22Rv1 (cell line): ENCODE measurements at regions not wholly inside any gene's neighbourhood (a gene's known extent, or its start where the extent isn't known, plus 50 kb on each side); places are given as distances from the start of the nearest gene placed in this dataset.

ENCODE experiments used
- CTCF ChIP-seq: fragments of 450-650 bp; IDR thresholded peaks from 2 replicates; pipeline ENCODE4 v1.5.1; 2017; ENCODE audit warnings: mild to moderate bottlenecking
- ZFX ChIP-seq: fragments of 450-650 bp; IDR thresholded peaks from 2 replicates; pipeline ENCODE4 v1.6.1; 2017; ENCODE audit warnings: antibody characterized with exemption, borderline replicate concordance

- TF ChIP-seq CTCF (no peak), ZFX (no peak)
These were observed 806.5 kb upstream of the CDH10 start for GRCh38 chr5:25451294-25451693.
